ES-I3 (cell line): ENCODE measurements at regions not wholly inside any gene's neighbourhood (a gene's known extent, or its start where the extent isn't known, plus 50 kb on each side); places are given as distances from the start of the nearest gene placed in this dataset.
"Not testable (repeated sequence)": the region's sequence is repeated elsewhere in the genome, so short reads cannot be mapped to it uniquely, and the experiment has no call there.

Source experiments
- H3K36me3 ChIP-seq: 2 replicates; pipeline ENCODE4 v1.6.1; 2013; ENCODE audit warnings: mild to moderate bottlenecking, low read length, control low read depth, moderate library complexity; ENCODE audit not compliant: insufficient read depth
- H3K4me1 ChIP-seq: 2 replicates; pipeline ENCODE4 v1.6.1; 2013; ENCODE audit warnings: mild to moderate bottlenecking, control low read depth, low read length; ENCODE audit not compliant: insufficient read depth
- H3K9ac ChIP-seq: 2 replicates; pipeline ENCODE4 v1.6.1; 2013; ENCODE audit warnings: low read depth, mild to moderate bottlenecking, low read length, moderate library complexity
- H3K9me3 ChIP-seq: 2 replicates; pipeline ENCODE4 v1.6.1; 2013; ENCODE audit warnings: mild to moderate bottlenecking, low read length, moderate library complexity; ENCODE audit not compliant: control insufficient read depth, insufficient read depth

- H3K9ac ChIP-seq = no peak overlapping the region
- H3K9me3 ChIP-seq = no peaks in the 10 kb centered on the region
Observed at GRCh38 chr10:83542774-83543411, 596.4 kb upstream of the GHITM start.

DNA sequence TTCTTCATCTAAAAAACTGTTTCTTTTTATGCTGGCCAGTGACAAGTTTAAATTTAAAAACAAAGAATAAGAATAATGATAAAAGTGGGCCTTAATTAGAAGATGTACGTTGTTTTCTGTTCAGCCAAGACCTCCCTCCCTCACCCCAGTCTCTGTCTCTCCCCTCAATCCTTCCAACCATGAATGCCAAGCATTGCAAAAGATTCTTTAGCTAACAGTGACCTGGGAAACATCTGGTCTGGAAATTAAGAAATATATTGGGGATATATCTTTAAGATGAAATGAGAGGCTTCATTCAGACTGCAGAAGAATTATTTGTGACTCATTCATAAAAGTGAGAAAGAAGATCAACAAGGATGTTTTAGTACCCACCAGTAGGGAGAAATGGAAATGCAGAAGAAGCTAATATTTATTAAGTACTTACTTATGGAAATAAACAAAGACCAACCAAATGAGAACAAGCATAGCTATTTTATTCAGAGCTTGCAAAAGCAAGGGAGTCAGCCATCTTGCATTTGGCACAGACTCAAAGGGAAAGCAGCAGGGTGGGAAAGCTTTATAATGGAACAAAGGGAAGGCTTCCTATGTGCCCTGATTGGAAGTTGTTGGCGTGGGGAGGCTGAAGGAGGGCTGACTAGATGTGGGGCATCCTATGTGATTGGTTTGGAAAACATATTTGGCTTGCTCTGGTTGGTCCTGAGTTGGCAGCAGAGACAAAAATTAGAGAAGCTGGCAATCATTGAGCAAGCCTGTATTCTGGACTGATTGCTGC, 595.4 kb upstream of the GHITM start:
- Histone ChIP-seq H3K9me3 (no peaks in the 10 kb centered on the region), H3K9ac (no peak overlapping the region), H3K36me3 (no peaks in the 10 kb centered on the region), H3K4me1 (peaks cover 16% of the 10 kb centered on the region)

More at GRCh38 chr10:83542774-83543411, 596.4 kb upstream of the GHITM start:
- Histone ChIP-seq H3K4me1 (peaks cover 16% of the 10 kb centered on the region), H3K36me3 (no peaks in the 10 kb centered on the region)

DNA sequence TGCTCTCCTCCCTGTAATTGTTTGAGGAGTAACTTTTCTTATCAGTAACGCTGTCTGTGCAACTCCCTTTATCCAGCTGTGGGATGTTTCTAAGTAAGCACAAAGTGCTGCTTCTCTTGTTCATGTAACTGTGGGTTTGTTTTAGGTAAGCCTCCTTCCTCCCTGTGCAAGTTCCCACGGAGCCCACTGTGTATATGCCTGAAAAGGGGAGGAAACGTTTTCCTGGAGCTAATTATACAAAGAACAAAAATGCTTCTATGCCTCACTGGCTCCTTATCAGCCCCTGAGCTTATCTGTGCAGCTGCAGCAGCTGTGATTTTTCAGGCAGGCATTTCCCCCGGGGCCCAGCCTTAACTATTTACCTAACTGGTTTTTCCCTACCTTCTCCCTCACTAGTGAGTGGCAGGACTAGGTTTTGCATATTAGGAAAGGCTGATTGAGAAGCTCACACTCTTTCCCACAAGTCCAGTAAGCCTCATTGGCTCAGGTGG, 593.4 kb upstream of the GHITM start:
- H3K36me3 ChIP-seq = no peaks in the 10 kb centered on the region
- no peaks in the 10 kb centered on the region for H3K9me3 ChIP-seq
- H3K4me1 ChIP-seq = peaks cover 10% of the 10 kb centered on the region
- H3K9ac ChIP-seq = no peak overlapping the region

DNA sequence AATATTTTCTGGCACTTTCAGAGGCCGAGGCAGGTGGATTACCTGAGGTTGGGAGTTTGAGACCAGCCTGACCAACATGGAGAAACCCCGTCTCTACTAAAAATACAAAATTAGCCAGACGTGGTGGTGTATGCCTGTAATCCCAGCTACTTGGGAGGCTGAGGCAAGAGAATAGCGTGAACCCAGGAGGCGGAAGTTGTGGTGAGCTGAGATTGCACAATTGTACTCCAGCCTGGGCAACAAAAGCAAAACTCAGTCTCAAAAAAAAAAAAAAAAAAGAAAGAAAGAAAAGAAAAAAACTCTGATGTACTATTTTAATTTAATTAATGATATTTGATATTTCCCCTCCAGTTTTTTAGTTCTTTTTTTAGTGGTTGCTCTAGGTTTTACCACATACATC, 588.1 kb upstream of the GHITM start:
- H3K36me3 ChIP-seq, H3K9ac ChIP-seq, H3K9me3 ChIP-seq, H3K4me1 ChIP-seq: not testable (repeated sequence)

- Histone ChIP-seq H3K4me1 (no peaks in the 10 kb centered on the region), H3K9me3 (no peaks in the 10 kb centered on the region), H3K9ac (no peak overlapping the region), H3K36me3 (no peaks in the 10 kb centered on the region)
Observed at GRCh38 chr10:83553366-83553765, 585.9 kb upstream of the GHITM start.

DNA sequence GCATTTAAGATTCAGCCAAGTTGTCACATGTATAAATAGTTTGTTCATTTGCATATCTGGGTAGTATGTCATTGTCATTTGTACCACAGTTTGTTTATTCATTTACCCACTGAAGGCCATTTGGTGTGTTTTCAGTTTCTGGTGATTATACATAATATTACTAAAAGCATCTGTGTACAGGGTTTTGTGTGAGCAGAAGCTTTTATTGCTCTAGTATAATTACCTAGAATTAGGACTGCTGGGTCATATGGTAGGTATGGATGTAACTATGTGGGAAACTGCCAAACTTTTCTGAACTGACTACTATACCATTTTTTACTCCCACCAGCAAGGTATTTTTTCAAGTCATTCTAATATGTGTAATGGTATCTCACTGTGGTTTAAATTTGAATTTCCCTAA, 584.0 kb upstream of the GHITM start:
- Histone ChIP-seq H3K36me3 (no peaks in the 10 kb centered on the region), H3K4me1 (no peaks in the 10 kb centered on the region), H3K9me3 (no peaks in the 10 kb centered on the region), H3K9ac (no peak overlapping the region)

DNA sequence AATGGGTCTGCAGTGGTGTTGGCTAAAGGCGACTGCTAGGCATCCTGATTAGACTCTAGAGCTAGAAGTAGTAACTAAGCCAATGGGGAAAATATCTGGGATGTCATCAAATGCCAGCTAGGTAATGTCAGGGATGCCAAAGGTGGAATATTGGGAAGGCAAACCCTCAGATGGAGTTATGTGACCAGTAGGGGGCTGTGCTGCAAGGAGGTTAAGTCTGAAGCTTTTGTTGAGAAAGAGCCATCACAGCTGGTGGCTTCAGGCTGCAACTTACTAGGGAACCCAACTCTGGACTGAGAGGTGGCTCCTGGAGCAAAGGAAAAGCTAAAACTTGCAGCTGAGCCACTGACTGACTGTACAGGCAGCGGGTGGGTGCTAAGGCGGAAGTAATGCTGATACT, 576.9 kb upstream of the GHITM start:
- Histone ChIP-seq H3K36me3 (no peaks in the 10 kb centered on the region), H3K4me1 (no peaks in the 10 kb centered on the region), H3K9ac (no peak overlapping the region), H3K9me3 (no peaks in the 10 kb centered on the region)

- Histone ChIP-seq H3K36me3 (no peaks in the 10 kb centered on the region), H3K9me3 (no peaks in the 10 kb centered on the region), H3K9ac (no peak overlapping the region)
Observed at GRCh38 chr10:83564889-83565588, 574.3 kb upstream of the GHITM start.

GRCh38 chr10:83572036-83572435, 567.3 kb upstream of the GHITM start:
- Histone ChIP-seq H3K4me1 (no peaks in the 10 kb centered on the region), H3K9me3 (no peaks in the 10 kb centered on the region), H3K9ac (no peak overlapping the region), H3K36me3 (no peaks in the 10 kb centered on the region)

More at GRCh38 chr10:83564889-83565588, 574.3 kb upstream of the GHITM start:
- no peaks in the 10 kb centered on the region for H3K4me1 ChIP-seq

DNA sequence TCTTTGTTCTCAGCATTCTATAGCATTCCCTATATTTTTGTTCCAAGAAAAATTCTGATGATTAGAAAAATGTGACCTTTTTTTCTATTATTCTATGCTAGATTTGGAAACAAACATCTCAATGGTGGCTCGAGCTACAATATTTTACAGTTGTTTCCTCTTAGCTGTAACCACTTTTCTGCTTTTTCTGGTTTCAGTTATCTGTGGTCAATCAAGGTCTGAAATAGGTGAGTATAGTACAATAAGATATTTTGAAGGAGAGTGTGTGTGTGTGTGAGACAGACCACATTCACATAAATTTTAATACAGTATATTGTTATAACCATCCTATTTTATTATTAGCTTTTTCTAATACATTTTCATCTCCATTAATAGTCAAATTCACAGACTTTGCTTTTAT, 564.5 kb upstream of the GHITM start:
- no peaks in the 10 kb centered on the region for H3K4me1 ChIP-seq
- no peak overlapping the region for H3K9ac ChIP-seq
- no peaks in the 10 kb centered on the region for H3K36me3 ChIP-seq
- 0 out of 2 replicates have a peak, but pooled peaks cover 3% of the 10 kb centered on the region for H3K9me3 ChIP-seq

DNA sequence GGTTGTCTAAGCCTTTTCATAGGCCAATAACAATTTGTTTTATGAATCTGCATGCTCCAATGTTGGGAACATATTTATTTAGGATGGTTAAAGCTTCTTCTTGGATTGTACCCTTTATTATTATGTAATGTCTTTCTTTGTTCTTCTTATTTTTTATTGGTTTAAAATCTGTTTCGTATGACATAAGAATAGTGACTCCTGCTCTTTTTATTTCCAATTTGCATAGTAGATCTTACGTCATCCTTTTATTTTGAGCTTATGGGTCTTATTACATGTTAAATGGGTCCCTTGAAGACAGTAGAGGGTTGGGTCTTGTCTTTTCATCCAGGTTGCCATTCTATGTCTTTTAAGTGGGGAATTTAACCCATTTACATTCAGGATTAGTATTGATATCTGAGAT, 561.9 kb upstream of the GHITM start:
- H3K4me1 ChIP-seq = no peaks in the 10 kb centered on the region
- 0 out of 2 replicates have a peak, but pooled peaks cover 3% of the 10 kb centered on the region for H3K9me3 ChIP-seq
- H3K36me3 ChIP-seq = no peaks in the 10 kb centered on the region
- no peak overlapping the region for H3K9ac ChIP-seq

- Histone ChIP-seq H3K9ac (no peak overlapping the region), H3K9me3 (0 out of 2 replicates have a peak, but pooled peaks cover 3% of the 10 kb centered on the region), H3K4me1 (no peaks in the 10 kb centered on the region), H3K36me3 (no peaks in the 10 kb centered on the region)
Observed at GRCh38 chr10:83580373-83581012, 558.8 kb upstream of the GHITM start.

DNA sequence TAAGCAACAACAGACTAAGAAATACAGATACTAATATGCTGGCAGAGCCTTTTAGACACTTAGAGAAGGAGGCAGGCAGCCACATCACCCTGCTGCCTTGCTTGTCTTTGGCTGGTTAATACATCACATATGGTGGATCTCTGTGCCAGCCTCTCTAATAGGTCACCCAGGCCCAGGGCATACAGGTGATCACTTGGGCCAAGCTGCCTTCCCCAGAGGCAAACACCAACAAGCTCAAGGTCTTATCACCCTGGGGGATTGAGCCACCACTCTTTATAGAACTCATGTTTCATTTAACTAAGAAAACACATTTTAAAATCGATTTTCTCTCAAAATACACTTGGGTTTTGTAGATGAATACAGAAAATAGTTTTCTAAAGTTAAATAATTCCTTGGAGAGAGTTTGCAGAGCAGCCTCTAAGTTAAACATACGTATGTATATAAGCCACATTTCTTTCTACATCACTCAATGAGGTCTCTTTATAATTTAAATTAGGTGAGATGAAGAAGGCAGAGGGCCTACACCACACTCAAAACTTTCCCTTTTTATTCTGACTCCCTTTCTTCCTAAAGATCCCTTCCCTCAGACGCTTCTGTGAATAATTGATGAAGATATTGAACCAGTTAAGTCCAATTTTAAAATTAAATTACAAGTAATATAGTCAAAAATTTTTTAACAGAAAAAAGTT, 556.8 kb upstream of the GHITM start:
- Histone ChIP-seq H3K36me3 (no peaks in the 10 kb centered on the region), H3K9ac (no peak overlapping the region), H3K9me3 (0 out of 2 replicates have a peak, but pooled peaks cover 3% of the 10 kb centered on the region), H3K4me1 (no peaks in the 10 kb centered on the region)

DNA sequence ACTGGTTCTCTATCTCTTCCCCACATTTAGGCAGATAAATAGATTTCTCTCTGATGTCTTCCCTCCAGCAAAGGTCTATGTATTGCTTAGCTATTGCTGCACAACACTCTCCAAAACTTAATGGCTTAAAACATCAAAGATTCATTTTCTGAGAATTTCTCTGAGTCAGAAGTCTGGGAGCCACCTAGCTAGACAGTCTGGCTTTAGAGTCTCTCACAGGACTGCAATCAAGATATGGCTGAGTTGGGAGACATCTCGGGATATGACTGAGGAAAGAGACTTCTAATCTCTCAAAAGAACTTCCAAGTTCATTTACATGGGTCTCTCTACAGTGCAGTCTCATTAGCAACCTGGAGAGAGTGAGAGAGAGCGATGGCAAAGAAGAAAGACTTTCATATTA, 553.6 kb upstream of the GHITM start:
- Histone ChIP-seq H3K36me3 (no peaks in the 10 kb centered on the region), H3K9ac (no peak overlapping the region), H3K9me3 (no peaks in the 10 kb centered on the region), H3K4me1 (no peaks in the 10 kb centered on the region)
